ENCODE measurements at regions not wholly inside any gene's neighbourhood (a gene's known extent, or its start where the extent isn't known, plus 50 kb on each side); places are given as distances from the start of the nearest gene placed in this dataset.

DNA sequence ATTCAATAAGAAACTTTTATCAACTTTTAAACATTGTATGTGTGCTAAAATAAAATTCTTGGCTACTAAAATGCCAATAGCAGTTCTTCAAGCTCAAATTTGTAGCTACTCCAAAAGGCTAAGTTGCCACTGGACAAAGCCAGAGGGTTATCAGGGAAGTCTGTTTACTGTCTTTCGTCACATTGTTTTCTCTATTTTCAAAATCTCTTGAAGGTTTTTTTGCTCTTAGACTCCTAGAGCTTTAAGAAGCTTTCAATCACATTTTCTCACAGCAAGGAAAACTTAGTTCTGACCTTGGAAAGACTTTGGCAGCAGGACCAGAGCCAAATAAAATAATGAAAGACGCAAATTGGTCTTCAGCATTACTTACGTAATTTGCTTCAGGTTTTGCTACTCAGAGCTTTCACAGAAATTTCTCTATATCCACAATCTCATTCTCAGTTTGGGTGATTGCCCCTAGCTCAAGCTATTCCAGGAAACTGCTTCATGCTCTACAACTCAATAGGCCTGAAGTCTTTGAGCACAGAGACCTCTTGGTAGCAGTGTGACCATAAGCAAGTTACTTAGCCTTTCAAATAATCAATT is 257.7 kb downstream of the GABRG2 start:
- no peak for DNase-seq

DNA sequence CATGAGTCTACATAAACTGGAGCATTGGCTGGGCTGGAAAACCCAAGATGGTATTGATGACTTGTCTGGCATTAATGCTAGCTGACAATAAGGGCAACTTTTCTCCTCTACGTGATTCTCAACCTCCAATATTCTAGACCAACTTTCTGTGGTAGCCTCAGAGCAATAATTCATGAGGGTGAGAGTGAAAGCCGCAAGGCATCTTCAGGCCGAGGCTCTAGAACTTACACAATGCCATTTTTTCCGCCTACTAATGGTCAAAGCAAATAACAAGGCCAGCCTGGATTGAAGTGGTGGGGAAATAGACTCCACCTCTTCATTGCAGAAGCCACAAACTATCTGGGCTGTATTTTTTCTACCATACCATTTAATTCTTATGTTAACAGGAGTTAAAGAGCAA is 267.4 kb downstream of the GABRG2 start:
- no peak for DNase-seq

- DNase-seq = no peak
These were observed 292.9 kb downstream of the GABRG2 start for GRCh38 chr5:162360373-162360931.

DNA sequence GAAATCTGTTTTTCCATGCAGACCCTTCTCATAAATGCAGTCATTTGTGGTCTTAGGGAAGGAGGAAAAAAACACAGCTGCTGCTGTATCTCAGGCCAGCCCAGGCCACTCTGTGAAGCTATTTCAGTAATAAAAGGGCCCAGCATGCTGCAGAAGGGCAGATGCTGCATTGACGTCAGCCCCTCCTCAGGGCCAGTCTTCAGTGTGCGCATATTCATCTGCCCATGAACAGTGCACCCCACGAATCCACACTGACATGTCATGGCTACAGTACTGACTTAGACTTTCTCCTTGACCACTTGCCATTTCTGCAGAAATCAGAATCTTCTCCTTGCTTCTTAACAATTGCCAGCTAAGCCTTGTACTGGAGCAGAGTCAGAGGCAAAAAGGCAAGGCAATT is 304.7 kb downstream of the GABRG2 start:
- DNase-seq = no peak

- no peak for DNase-seq
These were observed 310.3 kb downstream of the GABRG2 start for GRCh38 chr5:162377895-162378294.

DNA sequence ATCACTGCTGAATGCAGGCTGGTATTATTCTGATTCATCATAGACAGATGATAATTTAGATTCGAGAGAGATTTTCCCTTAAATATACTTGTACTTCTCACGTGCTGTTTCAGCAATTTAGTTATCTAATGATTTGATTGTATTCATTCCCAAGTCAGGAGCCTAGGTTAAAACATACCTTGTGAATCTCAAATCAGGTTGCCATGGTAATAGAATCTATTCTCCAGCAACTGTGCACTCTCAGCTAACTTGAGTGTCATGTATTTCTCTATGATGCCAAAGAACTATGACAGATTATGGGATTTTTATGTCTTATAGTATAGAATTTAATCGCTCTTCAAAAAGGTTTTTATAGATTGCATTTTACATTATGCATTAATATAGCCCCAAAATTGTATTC is 315.3 kb downstream of the GABRG2 start:
- DNase-seq = no peak

- DNase-seq = no peak
These were observed 316.7 kb downstream of the GABRG2 start for GRCh38 chr5:162384225-162384624.

- no peak for DNase-seq
These were observed 324.3 kb downstream of the GABRG2 start for GRCh38 chr5:162391833-162392232.

GRCh38 chr5:162392336-162392735 is 324.8 kb downstream of the GABRG2 start:
- DNase-seq = no peak

- no peak for DNase-seq
These were observed 326.0 kb downstream of the GABRG2 start for GRCh38 chr5:162393534-162393933.

DNA sequence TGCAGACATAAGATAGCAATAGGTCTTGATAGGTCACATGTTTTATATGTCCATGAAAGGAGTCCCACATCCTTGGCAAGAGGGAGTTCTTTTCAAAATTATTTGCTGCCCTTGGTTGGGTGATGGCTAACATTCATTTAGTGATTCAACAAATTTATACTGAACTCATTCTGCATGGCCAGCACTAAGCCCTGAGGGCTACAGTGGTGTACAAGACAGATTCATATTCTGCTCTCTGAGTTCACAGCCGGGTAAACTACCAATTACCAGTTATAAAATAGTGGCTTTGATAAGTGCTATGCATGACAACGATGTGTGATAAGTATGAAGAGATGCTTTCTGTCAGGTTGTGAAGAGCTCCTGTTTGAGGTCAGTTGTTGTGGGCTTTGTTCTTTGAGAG is 340.0 kb downstream of the GABRG2 start:
- no peak for DNase-seq

DNA sequence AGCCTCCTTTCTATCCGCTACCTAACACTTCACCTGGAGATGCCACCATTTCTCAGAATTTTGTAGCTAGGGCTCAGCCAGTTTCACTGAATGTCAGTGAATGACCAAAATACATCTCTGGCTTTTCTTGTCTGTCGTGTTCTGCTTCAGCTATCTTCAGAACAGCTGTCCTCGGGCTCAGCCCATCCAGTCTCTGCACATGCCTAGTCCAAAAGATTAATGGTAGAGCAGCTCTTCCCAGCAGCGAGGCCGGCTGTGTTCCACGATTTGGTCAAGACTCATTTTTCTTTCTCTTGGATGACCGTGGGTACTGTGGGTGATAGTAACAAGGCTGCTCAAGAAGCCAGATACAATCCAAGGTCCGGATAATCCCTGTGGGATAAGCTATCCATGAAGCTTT is 342.8 kb downstream of the GABRG2 start:
- no peak for DNase-seq

DNA sequence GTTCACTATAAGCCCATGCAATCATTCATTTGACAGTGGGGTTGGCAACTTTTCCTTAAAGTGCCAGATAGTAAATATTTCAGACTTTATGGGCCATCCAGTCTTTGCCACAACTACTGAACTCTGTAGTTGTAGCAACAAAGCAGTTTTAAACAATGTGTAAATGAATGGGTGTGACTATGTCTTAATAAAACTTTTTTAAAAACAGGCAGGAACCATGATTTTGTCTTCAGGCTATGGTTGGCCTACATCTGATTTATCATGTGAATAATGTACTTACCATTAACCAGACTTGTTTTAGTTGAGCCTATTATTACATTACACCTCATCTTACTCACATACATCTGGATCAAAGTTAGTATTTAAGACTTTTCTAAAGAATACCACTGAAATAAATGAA is 361.6 kb downstream of the GABRG2 start:
- DNase-seq = no peak

DNA sequence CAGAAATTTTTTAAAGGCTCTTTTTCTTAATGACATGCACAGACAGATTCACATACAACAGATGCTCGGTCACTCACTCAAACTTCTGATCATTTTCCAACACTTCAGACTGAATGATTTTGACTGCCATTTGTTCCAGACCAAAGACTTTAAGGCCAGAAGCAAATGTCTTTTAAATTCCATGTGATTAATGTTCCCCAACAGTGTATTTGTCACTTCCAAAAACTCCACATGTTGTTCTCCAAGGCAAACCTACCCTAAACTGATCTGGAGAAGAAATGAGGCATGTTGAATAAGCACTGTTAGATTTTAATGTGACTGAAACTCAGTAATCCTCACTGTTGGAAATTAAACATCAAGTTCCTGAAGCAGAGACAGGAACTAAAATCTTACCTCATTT is 366.7 kb downstream of the GABRG2 start:
- DNase-seq = no peak

- DNase-seq = no peak
These were observed 368.5 kb downstream of the GABRG2 start for GRCh38 chr5:162436055-162436454.

DNA sequence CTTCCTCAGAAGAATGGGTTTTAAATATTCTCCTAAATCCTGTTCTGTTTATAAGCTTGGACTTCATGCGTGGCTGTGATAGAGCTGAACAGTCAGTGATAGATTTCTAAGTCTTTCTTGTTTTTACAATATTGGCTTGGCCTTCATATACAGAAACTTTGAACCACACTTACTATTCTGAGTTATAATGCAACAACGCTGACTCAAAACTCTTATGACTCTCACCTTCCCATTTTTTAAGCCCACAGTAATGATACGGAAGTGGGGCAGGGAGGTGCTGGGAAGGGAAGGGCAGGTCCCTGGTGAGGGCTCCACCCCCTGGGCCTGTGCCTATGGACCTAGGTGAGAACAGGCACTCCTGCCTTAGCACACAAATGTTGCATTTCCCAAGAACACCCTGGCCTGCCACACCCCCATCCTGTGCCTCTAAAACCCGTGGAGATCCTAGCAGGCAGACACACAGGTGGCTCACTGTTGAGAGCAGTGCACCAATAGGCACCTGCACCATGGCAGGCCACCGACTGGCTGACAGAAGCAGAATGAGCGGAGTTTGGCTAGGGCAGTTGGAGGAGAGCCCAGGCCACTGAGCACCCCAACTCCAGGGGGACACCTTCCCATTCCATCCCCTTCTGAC is 376.7 kb downstream of the GABRG2 start:
- DNase-seq = no peak

GRCh38 chr5:162456086-162456485 is 388.5 kb downstream of the GABRG2 start:
- DNase-seq = no peak

- no peak for DNase-seq
These were observed 398.4 kb downstream of the GABRG2 start for GRCh38 chr5:162466011-162466410.

- no peak for DNase-seq
These were observed 405.6 kb downstream of the GABRG2 start for GRCh38 chr5:162473041-162473714.

GRCh38 chr5:162474239-162474638 is 406.7 kb downstream of the GABRG2 start:
- DNase-seq = no peak

DNA sequence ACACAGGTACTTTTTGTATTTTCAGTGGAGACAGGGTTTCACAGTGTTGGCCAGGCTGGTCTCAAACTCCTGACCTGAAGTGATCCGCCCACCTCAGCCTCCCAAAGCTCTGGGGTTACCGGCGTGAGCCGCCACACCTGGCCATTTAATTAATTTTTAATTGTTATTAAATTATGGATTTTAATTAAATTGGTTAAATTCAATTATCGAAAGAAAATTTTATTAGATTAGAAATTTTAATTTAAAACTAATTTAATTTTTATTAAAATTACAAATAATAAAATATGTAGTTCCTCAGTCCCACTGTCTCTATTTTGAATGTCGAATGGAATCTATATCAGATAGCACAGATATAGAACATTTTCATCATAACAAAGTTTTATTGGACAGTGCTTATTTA is 416.5 kb downstream of the GABRG2 start:
- DNase-seq = no peak

DNA sequence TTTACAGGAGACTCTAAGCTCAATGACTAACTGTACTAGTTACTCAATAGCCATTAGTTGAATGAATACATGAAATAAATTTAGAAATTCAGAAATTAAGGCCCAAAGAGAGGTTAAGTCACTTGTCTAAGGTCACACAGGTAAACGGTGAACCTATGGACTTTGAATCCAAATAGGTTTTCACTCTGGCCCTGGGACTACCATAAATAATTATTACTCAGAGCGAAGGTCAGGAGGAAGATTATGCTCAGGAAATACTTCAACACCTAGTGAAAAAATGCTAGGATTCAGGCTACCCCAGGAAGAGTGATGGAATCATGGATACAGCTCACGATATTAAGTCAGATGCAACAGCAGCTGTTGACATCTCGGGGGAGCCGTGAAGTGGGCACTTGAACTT is 417.4 kb downstream of the GABRG2 start:
- no peak for DNase-seq

DNA sequence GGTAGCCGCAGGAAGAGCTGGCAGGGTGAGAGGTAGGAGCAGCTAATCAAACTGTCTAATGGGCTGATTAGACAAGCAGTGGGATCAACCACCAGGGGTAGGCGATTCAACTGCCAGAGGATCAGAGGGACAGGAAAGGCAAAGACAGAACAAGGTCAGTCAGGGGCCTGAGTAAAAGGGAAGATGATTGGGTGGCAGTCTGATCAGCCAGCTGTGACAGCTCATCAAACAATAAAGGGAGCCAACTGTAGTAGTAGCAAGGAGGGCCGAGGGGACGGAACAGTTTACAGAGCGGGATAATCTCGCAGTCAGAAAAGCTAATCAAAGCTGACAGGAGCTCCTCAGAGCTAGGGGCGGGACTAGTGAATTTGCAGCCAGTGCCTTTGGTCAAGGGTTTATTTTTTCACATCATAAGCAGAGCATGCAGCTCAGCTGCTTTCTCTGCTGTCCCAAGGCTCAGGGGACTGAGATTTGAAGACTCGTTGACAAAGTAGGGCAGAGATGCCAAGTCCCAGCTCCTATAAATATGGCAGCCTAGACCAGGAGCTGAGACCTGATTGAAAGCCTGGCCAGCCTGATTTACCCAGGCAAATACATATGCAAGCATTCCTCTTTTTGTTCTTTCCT is 418.2 kb downstream of the GABRG2 start:
- no peak for DNase-seq

Data from stimulated activated CD4-positive, alpha-beta T cell treated with anti-CD3 and anti-CD28 coated beads, Interleukin-4, amount 100 ng/mL, for 24 hours (primary cell).